Calu3 (cell line): ENCODE measurements at regions not wholly inside any gene's neighbourhood (a gene's known extent, or its start where the extent isn't known, plus 50 kb on each side); places are given as distances from the start of the nearest gene placed in this dataset.

Experiments used
- BruUV-seq: library from RNA; stranded (reverse); fragments of 400-500 nt; replicated peaks from 2 replicates; lab custom pipeline; 2021; lab: Mats Ljungman, UMichigan
- CTCF ChIA-PET: fragments of 300-600 bp; sonication (Branson Sonifier 250); formaldehyde crosslinking; loops from one replicate; lab custom pipeline; 2022; ENCODE audit warnings: antibody characterized with exemption; lab: Charles Lee
- DNase-seq: peaks from one replicate; pipeline ENCODE4 v3.0.0; 2022
- H3K27ac Mint-ChIP-seq: one replicate; pipeline ENCODE4 v1.8.0; 2022; ENCODE audit warnings: mixed read lengths; ENCODE audit not compliant: unreplicated experiment
- H3K27me3 Mint-ChIP-seq: one replicate; pipeline ENCODE4 v1.8.0; 2022; ENCODE audit warnings: mixed read lengths; ENCODE audit not compliant: unreplicated experiment
- H3K36me3 Mint-ChIP-seq: one replicate; pipeline ENCODE4 v1.8.0; 2022; ENCODE audit warnings: mild to moderate bottlenecking, moderate library complexity, mixed read lengths; ENCODE audit not compliant: insufficient read depth, unreplicated experiment
- H3K4me1 Mint-ChIP-seq: one replicate; pipeline ENCODE4 v1.8.0; 2022; ENCODE audit warnings: mild to moderate bottlenecking, low read depth, mixed read lengths; ENCODE audit not compliant: unreplicated experiment
- H3K4me3 Mint-ChIP-seq: one replicate; pipeline ENCODE4 v1.8.0; 2022; ENCODE audit warnings: mild to moderate bottlenecking, low read depth, moderate library complexity, mixed read lengths; ENCODE audit not compliant: unreplicated experiment
- H3K9me3 Mint-ChIP-seq: one replicate; pipeline ENCODE4 v1.8.0; 2022; ENCODE audit warnings: low read depth, mixed read lengths; ENCODE audit not compliant: unreplicated experiment
- intact Hi-C: fragments of 100-400 bp; cut with micrococcal nuclease; formaldehyde crosslinking; loops from one replicate; pipeline ENCODE4 v1.10.0; 2022; ENCODE audit not compliant: unreplicated experiment
- TF ChIP-seq, protein P1 (sequence below): fragments of 200-600 bp; IDR thresholded peaks from one replicate; pipeline ENCODE4 v1.8.0; 2022; ENCODE audit warnings: antibody characterized with exemption; ENCODE audit not compliant: unreplicated experiment

- no peak overlapping the region for H3K4me3 Mint-ChIP-seq
- H3K9me3 Mint-ChIP-seq, result peaks cover 5% of the 10 kb centered on the region
- no peaks in the 10 kb centered on the region for H3K36me3 Mint-ChIP-seq
- DNase-seq, result no peak
- H3K4me1 Mint-ChIP-seq, result peaks cover 27% of the 10 kb centered on the region
- CTCF ChIA-PET, result no interaction called here
- intact Hi-C loops, result loop anchor here (5.0 kb wide), 1 partner anchor 54 kb away; no protein-coding TSS in a partner anchor
- no TSS peak for BruUV-seq
- no peak overlapping the region for H3K27ac Mint-ChIP-seq
- TF ChIP-seq, protein P1, sequence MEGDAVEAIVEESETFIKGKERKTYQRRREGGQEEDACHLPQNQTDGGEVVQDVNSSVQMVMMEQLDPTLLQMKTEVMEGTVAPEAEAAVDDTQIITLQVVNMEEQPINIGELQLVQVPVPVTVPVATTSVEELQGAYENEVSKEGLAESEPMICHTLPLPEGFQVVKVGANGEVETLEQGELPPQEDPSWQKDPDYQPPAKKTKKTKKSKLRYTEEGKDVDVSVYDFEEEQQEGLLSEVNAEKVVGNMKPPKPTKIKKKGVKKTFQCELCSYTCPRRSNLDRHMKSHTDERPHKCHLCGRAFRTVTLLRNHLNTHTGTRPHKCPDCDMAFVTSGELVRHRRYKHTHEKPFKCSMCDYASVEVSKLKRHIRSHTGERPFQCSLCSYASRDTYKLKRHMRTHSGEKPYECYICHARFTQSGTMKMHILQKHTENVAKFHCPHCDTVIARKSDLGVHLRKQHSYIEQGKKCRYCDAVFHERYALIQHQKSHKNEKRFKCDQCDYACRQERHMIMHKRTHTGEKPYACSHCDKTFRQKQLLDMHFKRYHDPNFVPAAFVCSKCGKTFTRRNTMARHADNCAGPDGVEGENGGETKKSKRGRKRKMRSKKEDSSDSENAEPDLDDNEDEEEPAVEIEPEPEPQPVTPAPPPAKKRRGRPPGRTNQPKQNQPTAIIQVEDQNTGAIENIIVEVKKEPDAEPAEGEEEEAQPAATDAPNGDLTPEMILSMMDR, result no peak
- no peaks in the 10 kb centered on the region for H3K27me3 Mint-ChIP-seq
Measured at GRCh38 chr5:167696558-167697314, 594.7 kb upstream of the WWC1 start.

- H3K27ac Mint-ChIP-seq, result peak overlapping the region; percentile 86
- peak; percentile 79 for DNase-seq
- H3K4me3 Mint-ChIP-seq, result peak overlapping the region; percentile 18
- peaks cover 5% of the 10 kb centered on the region for H3K9me3 Mint-ChIP-seq
- intact Hi-C loops, result loop anchor here (5.0 kb wide), 1 partner anchor 57 kb away; no protein-coding TSS in a partner anchor
- peaks cover 36% of the 10 kb centered on the region for H3K4me1 Mint-ChIP-seq
- H3K36me3 Mint-ChIP-seq, result no peaks in the 10 kb centered on the region
- CTCF ChIA-PET, result interaction anchor here (0.6 to 1.6 kb wide), 7 partner anchors 11 to 501 kb away, joined by 3 to 6 read pairs (median 4); no protein-coding TSS in a partner anchor
- no TSS peak for BruUV-seq
- no peaks in the 10 kb centered on the region for H3K27me3 Mint-ChIP-seq
- TF ChIP-seq, protein P1, result no peak
Measured at GRCh38 chr5:167699432-167699831, 592.0 kb upstream of the WWC1 start.

GRCh38 chr5:167701051-167701450 lies 590.4 kb upstream of the WWC1 start:
- intact Hi-C loops, result no loop called here
- CTCF ChIA-PET, result interaction anchor here (0.7 to 1.6 kb wide), 2 partner anchors 10 to 53 kb away, joined by 4 to 5 read pairs; no protein-coding TSS in a partner anchor
- Mint-ChIP-seq H3K4me3 (no peak overlapping the region), H3K36me3 (no peaks in the 10 kb centered on the region), H3K9me3 (peaks cover 5% of the 10 kb centered on the region), H3K27me3 (no peaks in the 10 kb centered on the region), H3K27ac (no peak overlapping the region), H3K4me1 (peaks cover 36% of the 10 kb centered on the region)
- no TSS peak for BruUV-seq
- TF ChIP-seq, protein P1, result no peak
- DNase-seq, result no peak

DNA sequence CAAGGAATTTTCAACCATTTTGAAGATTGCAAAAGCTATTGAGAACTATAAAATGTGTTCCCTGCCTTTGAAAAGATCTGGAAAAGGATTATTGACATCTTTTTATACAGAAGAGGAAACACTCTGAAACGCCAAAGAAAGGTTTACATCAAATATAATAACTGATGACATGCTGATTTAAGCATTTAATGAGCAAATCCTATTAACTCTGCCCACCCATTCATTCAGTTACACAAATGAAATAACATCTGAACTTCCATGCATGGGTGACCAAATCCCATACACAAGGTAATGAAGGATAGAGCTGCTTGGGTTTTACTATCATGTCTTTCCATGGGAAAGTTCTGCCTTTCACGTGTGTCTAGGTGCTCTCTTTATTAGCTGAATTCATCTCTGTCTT lies 589.4 kb upstream of the WWC1 start:
- peaks cover 1% of the 10 kb centered on the region for H3K9me3 Mint-ChIP-seq
- intact Hi-C loops, result no loop called here
- H3K27ac Mint-ChIP-seq, result no peak overlapping the region
- peaks cover 36% of the 10 kb centered on the region for H3K4me1 Mint-ChIP-seq
- no peaks in the 10 kb centered on the region for H3K36me3 Mint-ChIP-seq
- CTCF ChIA-PET, result no interaction called here
- no peaks in the 10 kb centered on the region for H3K27me3 Mint-ChIP-seq
- BruUV-seq, result no TSS peak
- no peak overlapping the region for H3K4me3 Mint-ChIP-seq
- no peak for DNase-seq
- TF ChIP-seq, protein P1, result no peak
